Keratinocyte (primary cell): ENCODE measurements at regions not wholly inside any gene's neighbourhood (a gene's known extent, or its start where the extent isn't known, plus 50 kb on each side); places are given as distances from the start of the nearest gene placed in this dataset.

ENCODE experiments used
- DNase-seq: peaks from one replicate; pipeline ENCODE4 v3.0.0-alpha.2; 2011; ENCODE audit warnings: low read depth, missing footprints, low spot score
- FAIRE-seq: peaks from 2 replicates; lab custom pipeline; 2011; peaks lifted over from hg19 to GRCh38; lab: Jason Lieb, UNC
- H2AFZ ChIP-seq: 2 replicates; pipeline ENCODE4 v1.6.0; 2012; ENCODE audit warnings: low read length, control low read depth, inconsistent platforms; ENCODE audit not compliant: control insufficient read depth
- H3K27ac ChIP-seq: 2 replicates; pipeline ENCODE4 v1.5.1; 2011; ENCODE audit warnings: low read length; ENCODE audit not compliant: control insufficient read depth, insufficient read depth
- H3K27me3 ChIP-seq: 3 replicates; pipeline ENCODE4 v1.6.0; 2011; ENCODE audit warnings: low read length; ENCODE audit not compliant: control insufficient read depth, insufficient read depth; ENCODE audit errors: extremely low read depth
- H3K36me3 ChIP-seq, 2 experiments: 2 replicates in 1 of 2; 3 replicates in 1 of 2; pipeline ENCODE4 v1.5.1; 2011; ENCODE audit warnings: low read length in 2 of 2, mild to moderate bottlenecking in 1 of 2; ENCODE audit not compliant: control insufficient read depth in 2 of 2, insufficient read depth in 2 of 2; ENCODE audit errors: extremely low read depth in 1 of 2
- H3K4me1 ChIP-seq: 3 replicates; pipeline ENCODE4 v1.5.1; 2011; ENCODE audit warnings: low read length; ENCODE audit not compliant: control insufficient read depth, insufficient read depth; ENCODE audit errors: extremely low read depth
- H3K4me2 ChIP-seq: 3 replicates; pipeline ENCODE4 v1.6.0; 2011; ENCODE audit warnings: low read depth, low read length; ENCODE audit not compliant: control insufficient read depth, insufficient read depth; ENCODE audit errors: extremely low read depth
- H3K4me3 ChIP-seq, 3 experiments: fragments of 200-600 bp in 1 of 3; sonication (generic) in 1 of 3; 2 replicates in 2 of 3; 3 replicates in 1 of 3; pipeline ENCODE4 v1.5.1; 2011 to 2016; ENCODE audit warnings: low read length in 3 of 3, mild to moderate bottlenecking in 3 of 3, control low read depth in 2 of 3, inconsistent platforms in 1 of 3, low read depth in 1 of 3, mixed read lengths in 1 of 3, mixed run types in 1 of 3, moderate library complexity in 1 of 3; ENCODE audit not compliant: control insufficient read depth in 2 of 3, insufficient read depth in 2 of 3; ENCODE audit errors: extremely low read depth in 1 of 3
- H3K79me2 ChIP-seq: 2 replicates; pipeline ENCODE4 v1.6.0; 2012; ENCODE audit warnings: low read length; ENCODE audit not compliant: control insufficient read depth, insufficient read depth
- H3K9ac ChIP-seq: 3 replicates; pipeline ENCODE4 v1.6.0; 2011; ENCODE audit warnings: low read length; ENCODE audit not compliant: control insufficient read depth, insufficient read depth; ENCODE audit errors: extremely low read depth
- H3K9me1 ChIP-seq: 3 replicates; pipeline ENCODE4 v1.6.0; 2011; ENCODE audit warnings: low read length; ENCODE audit not compliant: control insufficient read depth, insufficient read depth; ENCODE audit errors: extremely low read depth
- H3K9me3 ChIP-seq: 2 replicates; pipeline ENCODE4 v1.5.1; 2012; ENCODE audit warnings: low read depth, low read length; ENCODE audit not compliant: control insufficient read depth
- H4K20me1 ChIP-seq: 3 replicates; pipeline ENCODE4 v1.6.0; 2011; ENCODE audit warnings: low read length; ENCODE audit not compliant: control insufficient read depth, insufficient read depth; ENCODE audit errors: extremely low read depth
- EZH2 ChIP-seq: IDR thresholded peaks from one replicate; pipeline ENCODE4 v1.6.1; 2012; ENCODE audit warnings: inconsistent platforms, mild to moderate bottlenecking, low read length, moderate library complexity
- dilution Hi-C: fragments of 300-500 bp; cut with MboI; formaldehyde crosslinking; loops from one replicate; pipeline ENCODE4 v1.7.0; 2020; ENCODE audit warnings: low sequenced_read_pairs; ENCODE audit not compliant: extremely low pct_ligation_motif_present
- TF ChIP-seq, protein P1 (sequence below), 3 experiments: IDR thresholded peaks in 1 of 3; conservative IDR thresholded peaks in 1 of 3; optimal IDR thresholded peaks in 1 of 3; 2 replicates in 2 of 3; 3 replicates in 1 of 3; pipeline versions ENCODE3 to v1.5.1; 2011; ENCODE audit warnings: low read length in 3 of 3, mild to moderate bottlenecking in 3 of 3, moderate library complexity in 2 of 3, control low read depth in 1 of 3, inconsistent platforms in 1 of 3; ENCODE audit not compliant: insufficient read depth in 2 of 3; ENCODE audit errors: extremely low read depth in 1 of 3

DNA sequence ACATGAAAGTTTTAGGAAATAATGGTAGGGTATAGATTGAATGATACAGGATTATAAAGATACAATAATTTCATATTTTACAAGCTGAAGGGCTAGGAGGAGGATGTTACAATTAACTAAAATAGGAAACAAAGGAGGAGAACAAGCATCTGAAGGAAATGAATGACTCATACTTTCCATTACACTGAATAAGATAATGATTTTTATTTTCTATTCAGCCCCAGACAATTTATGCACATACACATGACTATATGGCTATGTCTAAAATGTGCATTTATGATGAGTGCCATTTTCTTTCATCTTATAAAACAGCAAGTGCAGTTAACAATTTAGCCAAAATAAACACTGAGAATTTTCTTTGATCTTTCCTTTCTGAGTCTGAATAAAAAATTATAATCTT lies 994.6 kb upstream of the ADGRB3 start:
- H3K9ac ChIP-seq, result no peak overlapping the region
- no peak overlapping the region for H3K27ac ChIP-seq
- FAIRE-seq (no peak), DNase-seq (no peak)
- no peak overlapping the region for H2AFZ ChIP-seq
- TF ChIP-seq, protein P1, sequence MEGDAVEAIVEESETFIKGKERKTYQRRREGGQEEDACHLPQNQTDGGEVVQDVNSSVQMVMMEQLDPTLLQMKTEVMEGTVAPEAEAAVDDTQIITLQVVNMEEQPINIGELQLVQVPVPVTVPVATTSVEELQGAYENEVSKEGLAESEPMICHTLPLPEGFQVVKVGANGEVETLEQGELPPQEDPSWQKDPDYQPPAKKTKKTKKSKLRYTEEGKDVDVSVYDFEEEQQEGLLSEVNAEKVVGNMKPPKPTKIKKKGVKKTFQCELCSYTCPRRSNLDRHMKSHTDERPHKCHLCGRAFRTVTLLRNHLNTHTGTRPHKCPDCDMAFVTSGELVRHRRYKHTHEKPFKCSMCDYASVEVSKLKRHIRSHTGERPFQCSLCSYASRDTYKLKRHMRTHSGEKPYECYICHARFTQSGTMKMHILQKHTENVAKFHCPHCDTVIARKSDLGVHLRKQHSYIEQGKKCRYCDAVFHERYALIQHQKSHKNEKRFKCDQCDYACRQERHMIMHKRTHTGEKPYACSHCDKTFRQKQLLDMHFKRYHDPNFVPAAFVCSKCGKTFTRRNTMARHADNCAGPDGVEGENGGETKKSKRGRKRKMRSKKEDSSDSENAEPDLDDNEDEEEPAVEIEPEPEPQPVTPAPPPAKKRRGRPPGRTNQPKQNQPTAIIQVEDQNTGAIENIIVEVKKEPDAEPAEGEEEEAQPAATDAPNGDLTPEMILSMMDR (optimal IDR thresholded peaks at IDR 0.05 in 1 of 3, IDR thresholded peaks at IDR 0.05 in 1 of 3, conservative IDR thresholded peaks at IDR 0.05 in 1 of 3; ENCODE audit: extremely low read depth in 1 of 3, insufficient read depth in 2 of 3, low read length in 3 of 3), result no peak
- no peak for TF ChIP-seq EZH2
- no peaks in the 10 kb centered on the region for H4K20me1 ChIP-seq
- no peaks in the 10 kb centered on the region for H3K27me3 ChIP-seq
- H3K4me1 ChIP-seq, result no peaks in the 10 kb centered on the region
- no peaks in the 10 kb centered on the region for H3K9me3 ChIP-seq
- no peaks in the 10 kb centered on the region for H3K9me1 ChIP-seq
- H3K36me3 ChIP-seq, result no peaks in the 10 kb centered on the region
- H3K4me2 ChIP-seq, result no peak overlapping the region
- dilution Hi-C loops, result no loop called here
- no peaks in the 10 kb centered on the region for H3K79me2 ChIP-seq
- no peak overlapping the region for H3K4me3 ChIP-seq

GRCh38 chr6:67639161-67639560 lies 995.9 kb upstream of the ADGRB3 start:
- FAIRE-seq (no peak), DNase-seq (no peak)
- dilution Hi-C loops, result no loop called here
- Histone ChIP-seq H3K9me1 (no peaks in the 10 kb centered on the region), H3K36me3 (no peaks in the 10 kb centered on the region), H3K27ac (no peak overlapping the region), H4K20me1 (no peaks in the 10 kb centered on the region), H3K4me1 (no peaks in the 10 kb centered on the region), H3K4me2 (no peak overlapping the region), H3K9me3 (no peaks in the 10 kb centered on the region), H3K79me2 (no peaks in the 10 kb centered on the region), H3K4me3 (no peak overlapping the region), H2AFZ (no peak overlapping the region), H3K27me3 (no peaks in the 10 kb centered on the region), H3K9ac (no peak overlapping the region)
- TF ChIP-seq, protein P1 (optimal IDR thresholded peaks at IDR 0.05 in 1 of 3, IDR thresholded peaks at IDR 0.05 in 1 of 3, conservative IDR thresholded peaks at IDR 0.05 in 1 of 3; ENCODE audit: extremely low read depth in 1 of 3, insufficient read depth in 2 of 3, low read length in 3 of 3), result no peak
- no peak for TF ChIP-seq EZH2
